GM21529 (cell line): ENCODE measurements at regions not wholly inside any gene's neighbourhood (a gene's known extent, or its start where the extent isn't known, plus 50 kb on each side); places are given as distances from the start of the nearest gene placed in this dataset.

ENCODE experiments used
- ATAC-seq: cut with Tn5 transposase; IDR thresholded peaks from one replicate; pipeline ENCODE4 v1.9.1; 2021; ENCODE audit not compliant: unreplicated experiment

DNA sequence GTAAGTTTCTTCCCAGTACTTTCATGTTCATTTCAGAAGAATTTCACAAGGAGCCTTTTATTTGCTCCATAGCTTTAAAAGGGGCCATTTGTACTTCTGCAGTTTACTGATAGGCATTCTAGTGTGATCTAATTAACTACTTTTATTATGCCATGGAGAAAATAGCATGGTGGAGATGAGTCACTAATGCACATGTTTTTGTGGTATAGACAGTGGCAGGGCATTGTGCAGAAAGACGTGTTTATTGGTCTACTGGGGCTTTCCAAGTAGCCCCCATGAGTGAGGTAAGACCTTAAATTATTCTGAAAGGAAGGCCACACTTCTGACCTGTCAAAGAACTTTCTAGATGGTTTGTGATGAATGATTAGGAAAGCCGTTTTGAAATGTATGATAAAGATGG is 810.0 kb upstream of the NR2F2 start:
- ATAC-seq: no peak

DNA sequence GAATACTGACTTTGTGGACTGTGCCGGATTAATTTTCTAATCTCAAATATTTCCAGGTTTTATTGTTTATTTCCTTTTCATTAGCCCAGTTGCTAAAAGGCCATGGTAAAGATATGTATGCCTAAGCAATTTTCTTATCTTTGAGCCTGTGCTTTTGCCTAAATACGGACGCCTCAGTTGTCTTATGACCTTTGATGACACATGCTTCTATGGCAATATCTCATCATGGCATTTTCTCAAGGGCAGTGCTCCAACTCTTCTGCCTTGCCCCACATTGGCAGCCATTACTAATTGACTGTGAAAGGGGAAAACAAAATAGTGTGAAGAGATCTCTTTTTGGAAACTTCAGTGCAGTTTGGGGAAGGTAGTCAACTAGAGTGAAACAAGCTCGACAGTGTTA is 809.6 kb upstream of the NR2F2 start:
- no peak for ATAC-seq

DNA sequence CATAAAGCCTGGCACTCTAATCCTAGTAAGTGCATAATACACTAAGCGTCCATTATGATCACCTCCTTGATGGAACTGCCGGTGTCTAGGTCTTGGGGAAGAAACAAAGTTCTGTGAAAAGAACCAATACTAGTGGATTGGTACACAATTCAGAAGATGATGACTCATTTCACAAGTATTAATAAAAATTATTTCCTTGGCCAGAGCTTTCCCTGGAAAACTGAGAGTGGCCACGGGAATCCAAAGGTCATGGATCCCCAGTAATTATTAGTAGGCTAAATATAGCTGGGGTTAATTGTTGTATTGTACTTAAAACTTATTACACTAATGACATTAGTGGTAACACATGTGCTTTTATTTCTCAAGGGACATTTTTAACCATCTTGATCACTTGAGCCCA is 808.0 kb upstream of the NR2F2 start:
- no peak for ATAC-seq

DNA sequence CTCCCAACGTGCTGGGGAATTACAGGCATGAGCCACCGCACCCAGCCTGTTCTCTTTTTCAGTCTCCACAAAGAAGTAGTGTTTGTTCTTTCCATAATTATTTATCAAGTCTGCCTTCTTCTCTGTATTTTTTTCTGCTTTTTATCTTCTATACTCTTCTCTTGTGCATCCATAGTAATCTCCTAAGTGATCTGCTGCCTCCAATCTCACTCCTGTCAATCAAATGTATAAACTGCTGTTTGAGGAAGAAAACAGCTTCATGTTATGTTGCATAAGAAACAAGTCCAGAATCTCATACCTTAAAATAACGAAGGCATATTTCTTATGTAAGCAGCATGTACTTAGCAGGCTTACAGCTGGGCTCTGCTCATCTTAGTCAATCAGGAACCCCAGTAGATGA is 801.6 kb upstream of the NR2F2 start:
- ATAC-seq: no peak

DNA sequence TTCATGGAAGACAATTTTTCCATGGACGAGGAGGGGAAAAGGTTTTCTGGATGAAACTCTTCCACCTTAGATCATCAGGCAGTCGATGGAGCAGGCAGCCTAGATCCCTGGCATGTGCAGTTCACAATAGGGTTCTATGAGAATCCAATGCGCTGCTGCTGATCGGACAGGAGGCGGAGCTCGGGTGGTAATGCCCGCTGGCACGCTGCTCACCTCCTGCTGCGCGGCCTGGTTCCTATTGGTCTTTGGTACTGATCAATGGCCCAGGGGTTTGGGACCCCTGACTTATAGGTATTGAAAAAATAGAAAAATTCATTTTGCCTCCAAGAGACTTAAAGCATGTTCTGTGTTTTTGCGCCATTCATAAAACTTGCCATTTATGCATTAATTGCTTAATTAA is 793.9 kb upstream of the NR2F2 start:
- no peak for ATAC-seq

DNA sequence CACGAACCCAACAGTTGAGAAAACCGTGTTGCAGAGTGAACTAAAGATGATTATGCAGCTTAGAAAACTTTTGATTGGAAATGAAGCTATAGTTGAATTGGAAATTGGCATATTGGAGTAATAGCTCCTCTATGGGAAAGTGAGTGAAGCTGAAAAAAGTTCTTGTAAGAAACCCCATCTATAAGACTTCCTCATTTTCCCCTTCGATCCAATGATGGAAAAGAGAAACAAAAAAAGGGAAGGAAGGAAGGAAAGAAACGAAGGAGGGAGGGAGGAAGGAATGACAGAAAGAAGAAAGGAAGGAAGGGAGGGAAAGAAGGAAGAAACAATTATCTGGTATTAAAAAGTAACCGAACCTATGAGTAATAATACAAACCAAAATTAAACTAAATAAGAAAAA is 791.8 kb upstream of the NR2F2 start:
- ATAC-seq: no peak

DNA sequence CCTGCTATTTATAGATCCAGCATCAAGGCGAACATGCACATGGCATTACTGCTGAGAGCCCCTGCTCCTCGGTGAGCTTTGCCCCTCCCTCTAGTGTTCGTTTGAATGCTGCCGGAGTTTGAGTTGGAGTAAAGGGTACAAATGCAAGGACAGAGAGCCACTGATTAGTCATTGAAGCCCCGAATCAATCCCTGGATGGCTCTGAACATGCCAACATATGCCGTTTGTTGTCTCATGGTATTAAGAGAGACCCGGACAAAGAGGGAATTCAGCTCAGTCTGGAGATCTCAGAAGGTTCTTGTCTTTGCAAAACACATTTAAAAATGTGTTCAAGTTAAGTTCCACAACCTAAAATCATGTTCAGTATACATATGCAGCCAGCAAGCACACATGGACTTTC is 789.2 kb upstream of the NR2F2 start:
- ATAC-seq: no peak

DNA sequence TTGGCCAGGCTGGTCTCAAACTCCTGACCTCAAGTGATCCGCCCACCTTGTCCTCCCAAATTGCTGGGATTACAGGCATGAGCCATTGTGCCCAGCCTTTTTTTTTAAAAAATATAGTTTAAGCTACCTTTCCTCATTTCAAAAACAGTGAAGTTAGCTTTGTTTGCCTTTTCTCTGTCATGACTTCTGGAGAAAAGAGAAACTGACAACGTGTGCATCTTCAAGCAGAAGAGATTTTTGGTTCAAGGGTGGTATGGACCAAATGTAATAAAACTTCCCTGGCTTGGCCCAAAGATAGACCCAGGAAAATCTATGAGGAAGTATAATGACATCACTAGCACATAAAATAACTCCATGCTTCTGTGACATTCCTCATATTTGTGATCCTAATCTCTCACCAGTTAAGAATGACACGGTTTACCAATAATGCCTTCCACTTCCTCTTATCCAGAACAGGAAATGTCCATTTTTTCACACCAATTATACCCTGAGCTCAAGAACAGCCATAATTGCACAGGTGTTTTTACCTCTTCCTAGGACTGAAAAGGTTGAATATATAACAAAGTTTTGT is 781.2 kb upstream of the NR2F2 start:
- ATAC-seq: no peak

DNA sequence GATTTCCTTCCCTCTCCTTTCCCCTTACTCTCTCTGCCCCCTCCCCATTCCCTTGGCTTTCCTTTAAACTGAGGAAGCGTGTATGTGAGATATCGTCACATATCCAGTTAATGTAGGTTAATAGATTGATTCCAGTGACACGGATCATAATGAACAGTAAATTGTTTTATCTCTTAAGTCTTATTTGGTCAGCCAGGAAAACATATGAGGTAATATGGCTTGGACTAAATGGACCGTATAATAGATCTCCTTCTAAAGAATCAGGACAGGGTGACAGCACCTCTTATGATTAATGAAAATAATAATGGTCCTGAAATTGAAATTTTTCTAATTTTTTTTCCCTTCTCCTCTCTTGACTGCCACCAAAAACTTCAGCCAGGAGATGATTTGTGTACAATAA is 779.8 kb upstream of the NR2F2 start:
- ATAC-seq: no peak

DNA sequence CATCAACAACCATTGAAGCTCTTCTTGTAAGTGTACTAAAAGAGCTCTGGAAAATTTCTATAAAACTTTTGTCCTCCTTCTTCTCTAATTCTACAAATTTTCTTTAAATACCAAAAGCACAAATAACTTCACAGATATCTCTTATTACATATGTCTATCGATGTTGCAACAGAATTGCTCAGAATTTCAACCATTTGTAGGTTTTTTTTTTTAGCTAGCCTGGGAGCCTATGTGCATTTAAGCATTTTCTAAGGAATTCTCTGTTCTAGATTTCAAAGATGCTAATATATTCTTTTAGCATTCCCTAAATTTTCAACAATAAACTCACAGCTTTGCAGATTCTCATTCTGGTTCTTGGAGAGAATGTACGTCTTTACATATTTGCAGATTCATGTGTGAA is 774.3 kb upstream of the NR2F2 start:
- ATAC-seq: no peak

DNA sequence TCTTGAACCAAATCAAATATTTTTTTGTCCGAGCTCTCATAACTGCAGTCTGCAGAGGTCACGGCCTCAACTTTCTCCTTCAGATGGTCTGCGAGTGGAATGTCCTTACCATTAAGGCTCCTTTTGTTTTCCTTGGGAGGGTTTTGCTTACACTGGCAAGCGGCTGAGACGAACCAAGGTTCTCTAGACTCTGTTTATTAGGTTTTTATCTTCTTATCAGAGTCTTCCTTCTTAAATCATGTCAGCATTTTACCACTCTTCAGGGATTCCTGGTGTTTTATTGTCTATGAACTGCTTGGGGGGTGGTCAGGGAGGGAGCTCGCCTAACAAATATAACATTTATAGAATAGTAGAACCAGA is 773.7 kb upstream of the NR2F2 start:
- ATAC-seq: no peak

DNA sequence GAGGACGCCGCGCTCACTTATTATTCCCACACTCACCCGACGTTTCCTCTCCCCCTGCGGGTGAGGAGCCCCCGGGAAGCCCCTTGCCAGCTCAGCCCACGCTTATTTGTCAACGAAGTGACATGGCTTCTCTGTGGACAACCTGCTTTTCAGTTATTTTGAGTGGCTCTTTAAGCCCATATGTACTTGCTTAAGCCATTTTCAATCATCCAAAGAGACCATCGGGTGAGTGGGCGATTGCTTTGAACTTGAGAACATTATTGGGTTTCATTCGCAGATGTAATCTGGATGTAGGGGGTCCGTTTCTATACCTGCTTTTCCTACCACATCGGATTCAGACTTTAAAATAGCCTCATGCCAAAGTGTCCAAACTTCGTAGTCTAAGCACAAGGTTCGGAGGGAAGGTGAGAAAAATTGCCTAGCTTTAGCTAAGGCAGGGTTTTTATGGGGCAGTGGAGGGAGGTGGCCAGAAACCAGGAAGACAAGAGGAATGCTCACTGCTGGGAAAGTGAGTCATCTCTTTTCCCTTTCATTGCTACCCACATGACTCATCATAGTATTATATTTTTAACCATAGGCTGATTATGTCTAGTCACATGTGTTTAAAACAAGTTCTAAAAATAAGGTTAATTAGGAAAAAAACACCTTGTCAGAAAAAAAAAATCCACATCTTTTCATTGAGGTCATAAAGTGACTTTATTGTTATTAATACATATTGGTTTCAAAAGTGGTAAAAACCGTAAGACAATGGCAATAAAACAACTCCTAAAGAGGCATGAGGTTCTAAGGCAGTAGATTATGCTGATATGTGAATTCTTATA is 773.1 kb upstream of the NR2F2 start:
- no peak for ATAC-seq

DNA sequence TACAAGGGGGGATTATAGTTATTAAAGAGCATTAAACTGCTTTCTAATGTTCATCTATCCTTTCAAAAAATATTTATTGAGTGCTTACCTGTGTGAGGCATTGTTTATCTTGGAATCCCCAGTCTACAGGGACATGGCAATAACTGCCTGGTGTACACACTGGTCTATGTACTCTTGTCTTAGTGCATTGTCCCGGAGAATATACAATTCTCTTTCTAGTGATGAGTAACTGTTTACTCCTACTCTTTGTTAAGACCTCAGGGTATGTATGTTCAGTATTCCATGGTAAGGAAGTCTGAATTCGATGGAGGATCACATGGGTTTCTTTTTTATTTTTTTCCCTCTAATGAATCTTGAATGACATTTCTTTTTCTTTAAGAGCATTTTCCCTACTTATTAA is 772.4 kb upstream of the NR2F2 start:
- no peak for ATAC-seq

DNA sequence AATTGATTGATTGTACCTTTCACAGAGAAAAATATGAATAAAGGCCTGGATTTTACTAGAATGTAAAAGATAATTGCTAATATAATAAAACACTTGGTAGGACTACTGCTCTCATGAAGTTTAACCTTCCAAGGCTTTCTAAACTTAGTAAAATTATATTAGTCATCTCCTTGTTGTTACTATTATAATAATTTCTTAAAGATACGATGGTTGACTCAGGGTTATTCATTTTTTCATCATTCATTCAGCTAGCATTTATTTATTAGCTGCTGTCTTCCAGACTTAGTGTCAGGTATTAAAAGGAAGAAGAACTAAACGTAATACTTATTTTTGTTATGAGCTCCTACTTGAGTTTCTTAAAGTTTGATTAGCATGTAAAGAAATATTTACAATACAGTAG is 771.6 kb upstream of the NR2F2 start:
- no peak for ATAC-seq

DNA sequence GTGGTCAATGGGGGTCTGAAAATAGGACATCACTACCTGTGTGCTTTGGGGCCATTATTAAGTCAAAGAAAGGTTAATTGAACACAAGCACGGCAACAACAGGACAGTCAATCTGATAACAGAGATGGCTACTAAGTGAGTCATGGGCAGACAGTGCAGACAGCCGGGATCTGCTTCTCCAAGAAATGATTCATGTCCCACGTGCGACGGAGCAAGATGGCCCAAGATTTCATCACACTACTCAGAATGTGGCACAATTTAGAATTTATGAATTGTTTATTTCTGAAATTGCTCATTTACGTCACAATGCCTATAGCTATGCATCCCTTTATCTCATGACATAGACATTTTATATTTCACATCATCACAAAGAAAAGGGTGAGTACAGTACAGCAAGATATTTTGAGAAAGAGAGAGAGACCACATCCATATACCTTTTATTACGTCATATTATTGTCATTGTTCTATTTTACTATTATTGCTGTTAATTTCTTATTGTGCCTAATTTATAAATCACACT is 770.6 kb upstream of the NR2F2 start:
- no peak for ATAC-seq

DNA sequence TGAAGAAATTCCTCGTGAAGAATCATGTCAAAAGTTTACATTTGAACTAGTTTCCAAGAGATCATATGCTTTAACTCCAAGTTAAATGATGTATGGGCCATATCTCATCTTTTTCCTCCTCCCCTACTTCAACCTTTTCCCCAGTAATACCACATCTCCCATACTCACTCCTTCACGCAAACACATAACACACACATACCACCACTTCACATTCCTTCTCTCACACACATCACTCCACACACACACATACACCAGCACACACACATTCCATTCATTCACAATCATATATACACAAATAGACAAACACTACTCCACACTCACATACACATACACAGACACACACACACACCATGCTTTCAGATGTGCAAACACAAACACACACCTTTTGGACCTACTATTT is 769.0 kb upstream of the NR2F2 start:
- ATAC-seq: no peak

DNA sequence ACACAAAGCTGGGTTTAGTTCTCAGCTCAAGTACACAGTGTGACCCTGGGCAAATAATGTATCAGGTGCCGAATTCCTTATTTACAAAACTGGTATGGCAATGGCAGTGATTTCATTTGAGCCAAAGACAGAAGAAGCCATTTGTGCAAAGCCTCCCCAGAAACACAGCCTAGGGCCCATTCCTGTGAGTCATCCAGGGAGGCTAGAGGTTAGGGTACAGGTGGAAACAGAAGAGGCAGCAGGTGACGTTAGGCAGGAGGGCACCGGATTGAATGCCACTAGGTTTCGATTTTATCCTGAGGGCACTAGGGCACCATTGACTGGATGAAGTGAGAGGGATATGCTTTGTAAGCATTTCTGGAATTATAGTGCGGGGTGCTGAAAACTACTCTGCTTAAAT is 766.9 kb upstream of the NR2F2 start:
- no peak for ATAC-seq

DNA sequence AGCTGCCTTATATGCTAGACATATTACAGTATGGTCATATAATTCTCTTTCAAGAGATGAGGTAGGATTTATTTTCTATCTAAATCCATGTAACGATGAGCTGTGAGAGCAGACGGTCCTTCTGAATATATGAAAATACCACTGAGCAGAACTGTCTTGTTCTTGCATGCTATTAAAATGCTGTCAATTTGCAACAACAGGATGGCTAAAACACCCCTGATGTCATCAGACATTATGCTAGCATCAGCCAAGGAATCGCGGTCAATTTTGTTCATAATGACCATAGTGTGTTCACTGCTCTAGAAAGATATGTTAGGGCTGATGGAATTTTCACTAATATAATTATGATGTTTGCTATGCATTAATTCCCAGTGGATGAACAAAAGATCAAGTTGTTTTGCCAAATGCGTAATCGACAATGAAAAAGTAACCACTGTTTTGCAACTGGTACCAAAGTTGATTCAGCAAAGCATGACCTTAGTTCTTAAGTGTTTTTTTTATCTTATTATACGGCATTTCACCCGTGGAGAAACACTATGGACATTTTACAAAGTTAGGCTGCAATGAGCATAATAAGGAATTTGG is 765.4 kb upstream of the NR2F2 start:
- ATAC-seq: no peak

DNA sequence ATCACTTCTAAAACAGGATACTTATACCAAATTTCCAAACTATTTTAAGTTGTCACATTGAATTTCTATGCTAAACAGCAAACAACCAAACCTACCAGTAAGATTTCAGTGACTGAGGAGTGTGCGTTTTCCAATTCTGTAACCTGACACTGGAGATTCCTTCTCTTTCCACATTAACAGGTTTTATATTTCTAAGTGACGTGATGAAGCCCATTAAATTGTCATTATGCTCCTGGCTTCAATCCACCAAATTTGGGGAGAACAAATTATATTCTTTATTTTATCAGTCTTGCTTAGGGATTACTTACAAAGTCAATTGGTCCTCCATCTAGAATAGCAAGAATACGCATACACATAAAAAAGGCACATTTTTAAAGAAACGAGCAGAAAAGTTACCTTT is 764.8 kb upstream of the NR2F2 start:
- ATAC-seq: no peak

DNA sequence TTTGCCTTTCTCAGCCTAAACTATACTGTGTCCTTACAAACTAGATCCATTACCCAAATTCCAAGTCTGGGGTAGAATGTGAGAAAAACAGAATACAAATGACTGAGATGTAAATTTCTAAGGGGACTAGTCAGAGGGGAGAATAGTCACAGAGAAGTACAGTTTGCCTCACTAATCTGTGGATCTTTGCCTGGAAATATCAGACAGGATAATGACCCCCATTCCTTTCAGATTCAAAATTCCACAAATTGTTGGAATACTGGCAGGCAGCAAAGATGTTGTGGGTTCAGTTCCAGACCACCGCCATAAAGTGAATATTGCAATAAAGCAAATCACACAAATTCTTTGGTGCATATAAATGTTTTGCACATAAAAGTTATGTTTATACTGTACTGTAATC is 762.8 kb upstream of the NR2F2 start:
- no peak for ATAC-seq

DNA sequence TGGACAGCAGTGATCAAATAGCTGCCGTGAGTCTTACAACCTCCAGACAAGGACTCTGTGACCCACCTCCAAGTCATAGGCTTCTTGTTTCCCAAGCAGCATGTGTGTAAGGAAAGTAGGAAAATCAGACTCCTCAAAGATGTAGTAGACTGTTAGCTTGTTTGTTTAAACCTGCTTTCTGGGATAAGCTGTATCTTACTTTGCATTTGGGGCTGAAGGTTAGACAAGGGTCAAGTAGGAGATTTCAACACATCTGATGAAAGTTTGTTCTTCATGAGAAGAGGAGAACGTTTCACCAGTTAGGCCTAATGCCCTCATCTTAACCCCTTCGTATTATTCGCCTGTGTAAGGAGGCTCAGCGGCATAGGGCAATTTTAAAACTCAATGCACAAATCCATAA is 756.4 kb upstream of the NR2F2 start:
- ATAC-seq: no peak

DNA sequence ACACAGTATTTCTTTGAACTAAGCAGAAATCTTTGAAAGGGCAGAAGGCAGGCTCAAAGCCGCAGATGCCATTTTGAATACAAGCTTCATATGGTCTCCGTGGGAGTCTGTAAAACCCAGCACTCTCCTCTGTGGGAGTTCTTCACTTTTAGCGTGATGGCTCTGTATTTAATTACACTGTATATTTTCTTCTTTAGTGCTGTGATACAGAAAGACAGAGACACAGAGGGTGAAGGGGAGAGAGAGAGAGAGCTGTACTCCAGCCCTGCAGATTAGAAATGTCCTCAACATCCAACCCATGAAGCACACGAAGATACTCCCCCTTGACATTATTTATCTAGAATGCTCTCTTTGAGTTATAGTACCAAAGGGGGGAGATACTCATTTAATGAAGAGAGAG is 752.6 kb upstream of the NR2F2 start:
- ATAC-seq: no peak

DNA sequence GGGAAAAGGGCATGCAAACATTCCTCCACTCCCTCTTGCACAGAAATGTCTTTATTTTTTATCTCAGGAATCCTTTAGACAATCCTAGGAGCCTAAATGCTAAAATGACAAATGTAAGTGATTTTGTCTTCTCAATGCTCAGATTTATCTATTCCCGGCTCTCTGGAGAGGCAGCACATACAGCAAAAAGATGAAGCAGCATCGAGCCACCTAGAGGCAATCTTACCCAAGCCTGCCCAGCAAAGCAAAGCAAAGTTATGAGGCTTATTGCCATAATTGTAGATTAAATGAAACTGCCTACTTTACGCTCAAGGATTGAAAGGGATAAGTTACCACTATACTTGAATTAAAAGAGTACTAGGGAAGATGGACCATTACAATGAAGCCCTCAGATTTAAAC is 750.4 kb upstream of the NR2F2 start:
- no peak for ATAC-seq
